WTC11 (cell line): ENCODE measurements at regions not wholly inside any gene's neighbourhood (a gene's known extent, or its start where the extent isn't known, plus 50 kb on each side); places are given as distances from the start of the nearest gene placed in this dataset.

Experiments
- ATAC-seq: fragments of 200-7000 bp; cut with Tn5 transposase; 2 replicates; pipeline ENCODE4 v1.10.0; 2021; ENCODE audit warnings: mild to moderate bottlenecking, moderate library complexity
- CTCF ChIA-PET: fragments of 300-600 bp; sonication (Branson Sonifier 250); formaldehyde crosslinking; loops from one replicate; lab custom pipeline; 2021; ENCODE audit warnings: antibody characterized with exemption; lab: Charles Lee
- POLR2A ChIA-PET: fragments of 350-600 bp; sonication (Branson Sonifier 250); formaldehyde crosslinking; loops from one replicate; lab custom pipeline; 2021; ENCODE audit warnings: antibody characterized with exemption; lab: Charles Lee
- DNase-seq: peaks from one replicate; pipeline ENCODE4 v3.0.0; 2021; ENCODE audit warnings: low spot score
- H3K27ac Mint-ChIP-seq: 2 replicates; pipeline ENCODE4 v1.8.0; 2021; ENCODE audit warnings: mixed read lengths
- H3K27me3 Mint-ChIP-seq: 2 replicates; pipeline ENCODE4 v1.8.0; 2021; ENCODE audit warnings: low read depth, mild to moderate bottlenecking, moderate library complexity, mixed read lengths
- H3K36me3 Mint-ChIP-seq: 2 replicates; pipeline ENCODE4 v1.8.0; 2021; ENCODE audit warnings: mixed read lengths
- H3K4me1 Mint-ChIP-seq: 2 replicates; pipeline ENCODE4 v1.8.0; 2022; ENCODE audit warnings: mixed read lengths
- H3K4me3 Mint-ChIP-seq: 2 replicates; pipeline ENCODE4 v1.8.0; 2021; ENCODE audit warnings: mild to moderate bottlenecking, moderate library complexity, mixed read lengths
- H3K9me3 Mint-ChIP-seq: 2 replicates; pipeline ENCODE4 v1.8.0; 2021; ENCODE audit warnings: mixed read lengths
- CBFB ChIP-seq: sonication (generic); formaldehyde crosslinking; IDR thresholded peaks from 2 replicates; pipeline ENCODE4 v1.8.1; 2022; ENCODE audit warnings: mild to moderate bottlenecking, low read depth, missing genetic modification reagents
- ERG ChIP-seq: fragments of 250-450 bp; sonication (Bioruptor Pico); IDR thresholded peaks from 2 replicates; pipeline ENCODE4 v1.8.0; 2021; ENCODE audit warnings: mild to moderate bottlenecking
- FOXK1 ChIP-seq: sonication (generic); formaldehyde crosslinking; IDR thresholded peaks from 2 replicates; pipeline ENCODE4 v1.8.0; 2022; ENCODE audit warnings: mild to moderate bottlenecking, moderate library complexity, missing genetic modification reagents
- GTF2I ChIP-seq: fragments of 250-450 bp; sonication (Bioruptor Pico); conservative IDR thresholded peaks from 2 replicates; pipeline ENCODE4 v1.4.0; 2021; ENCODE audit warnings: mild to moderate bottlenecking
- NR2C2 ChIP-seq: sonication (generic); formaldehyde crosslinking; IDR thresholded peaks from 2 replicates; pipeline ENCODE4 v1.8.0; 2022; ENCODE audit warnings: mild to moderate bottlenecking, missing genetic modification reagents
- PRRX2 ChIP-seq: fragments of 250-450 bp; sonication (Bioruptor Pico); IDR thresholded peaks from 2 replicates; pipeline ENCODE4 v1.8.0; 2021; ENCODE audit warnings: mild to moderate bottlenecking
- RORB ChIP-seq: fragments of 250-450 bp; sonication (Bioruptor Pico); IDR thresholded peaks from 2 replicates; pipeline ENCODE4 v1.9.0; 2021; ENCODE audit warnings: mild to moderate bottlenecking
- SOX15 ChIP-seq: fragments of 250-450 bp; sonication (Bioruptor Pico); IDR thresholded peaks from 2 replicates; pipeline ENCODE4 v1.9.0; 2021; ENCODE audit warnings: mild to moderate bottlenecking
- SP1 ChIP-seq: sonication (generic); formaldehyde crosslinking; conservative IDR thresholded peaks from 2 replicates; pipeline ENCODE4 v1.8.1; 2022; ENCODE audit warnings: missing genetic modification reagents
- ZBTB21 ChIP-seq: sonication (generic); formaldehyde crosslinking; IDR thresholded peaks from 2 replicates; pipeline ENCODE4 v1.8.1; 2023; ENCODE audit warnings: mild to moderate bottlenecking, missing genetic modification reagents, borderline replicate concordance
- ZMAT4 ChIP-seq: fragments of 250-450 bp; sonication (Bioruptor Pico); IDR thresholded peaks from 2 replicates; pipeline ENCODE4 v1.9.0; 2021; ENCODE audit warnings: mild to moderate bottlenecking
- ZNF121 ChIP-seq: sonication (generic); formaldehyde crosslinking; IDR thresholded peaks from 2 replicates; pipeline ENCODE4 v1.8.0; 2023; ENCODE audit warnings: missing genetic modification reagents
- TF ChIP-seq, protein P1 (sequence below): sonication (generic); formaldehyde crosslinking; IDR thresholded peaks from 2 replicates; pipeline ENCODE4 v1.8.0; 2023; ENCODE audit warnings: mild to moderate bottlenecking, missing genetic modification reagents
- TF ChIP-seq, protein P2 (sequence below): sonication (generic); formaldehyde crosslinking; IDR thresholded peaks from 2 replicates; pipeline ENCODE4 v1.8.1; 2022; ENCODE audit warnings: low read depth, mild to moderate bottlenecking, moderate library complexity, missing genetic modification reagents, borderline replicate concordance
- TF ChIP-seq, protein P3 (sequence below): fragments of 250-450 bp; sonication (Bioruptor Pico); IDR thresholded peaks from 2 replicates; pipeline ENCODE4 v1.9.0; 2021; ENCODE audit warnings: moderate library complexity, mild to moderate bottlenecking, inconsistent platforms, borderline replicate concordance
- TF ChIP-seq, protein P4 (sequence below): sonication (generic); formaldehyde crosslinking; IDR thresholded peaks from 2 replicates; pipeline ENCODE4 v1.8.1; 2022; ENCODE audit warnings: mild to moderate bottlenecking, moderate library complexity, missing genetic modification reagents

- ChIA-PET CTCF (no interaction called here), POLR2A (no interaction called here)
- no peak for DNase-seq
- no peaks in the 10 kb centered on the region for H3K27me3 Mint-ChIP-seq
- H3K36me3 Mint-ChIP-seq, result no peaks in the 10 kb centered on the region
- no peak overlapping the region for H3K27ac Mint-ChIP-seq
- H3K9me3 Mint-ChIP-seq, result peaks cover 8% of the 10 kb centered on the region
- H3K4me1 Mint-ChIP-seq, result 0 out of 2 replicates have a peak, but pooled peaks cover 3% of the 10 kb centered on the region
- ATAC-seq, result no peak
- TF ChIP-seq, protein P1, sequence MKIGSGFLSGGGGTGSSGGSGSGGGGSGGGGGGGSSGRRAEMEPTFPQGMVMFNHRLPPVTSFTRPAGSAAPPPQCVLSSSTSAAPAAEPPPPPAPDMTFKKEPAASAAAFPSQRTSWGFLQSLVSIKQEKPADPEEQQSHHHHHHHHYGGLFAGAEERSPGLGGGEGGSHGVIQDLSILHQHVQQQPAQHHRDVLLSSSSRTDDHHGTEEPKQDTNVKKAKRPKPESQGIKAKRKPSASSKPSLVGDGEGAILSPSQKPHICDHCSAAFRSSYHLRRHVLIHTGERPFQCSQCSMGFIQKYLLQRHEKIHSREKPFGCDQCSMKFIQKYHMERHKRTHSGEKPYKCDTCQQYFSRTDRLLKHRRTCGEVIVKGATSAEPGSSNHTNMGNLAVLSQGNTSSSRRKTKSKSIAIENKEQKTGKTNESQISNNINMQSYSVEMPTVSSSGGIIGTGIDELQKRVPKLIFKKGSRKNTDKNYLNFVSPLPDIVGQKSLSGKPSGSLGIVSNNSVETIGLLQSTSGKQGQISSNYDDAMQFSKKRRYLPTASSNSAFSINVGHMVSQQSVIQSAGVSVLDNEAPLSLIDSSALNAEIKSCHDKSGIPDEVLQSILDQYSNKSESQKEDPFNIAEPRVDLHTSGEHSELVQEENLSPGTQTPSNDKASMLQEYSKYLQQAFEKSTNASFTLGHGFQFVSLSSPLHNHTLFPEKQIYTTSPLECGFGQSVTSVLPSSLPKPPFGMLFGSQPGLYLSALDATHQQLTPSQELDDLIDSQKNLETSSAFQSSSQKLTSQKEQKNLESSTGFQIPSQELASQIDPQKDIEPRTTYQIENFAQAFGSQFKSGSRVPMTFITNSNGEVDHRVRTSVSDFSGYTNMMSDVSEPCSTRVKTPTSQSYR (CRISPR knock-in tag), result no peak
- TF ChIP-seq ZNF121 (CRISPR knock-in tag), result no peak
- no peak overlapping the region for H3K4me3 Mint-ChIP-seq
Observed at GRCh38 chr1:8086055-8086454, 59.9 kb upstream of the ERRFI1 start.

DNA sequence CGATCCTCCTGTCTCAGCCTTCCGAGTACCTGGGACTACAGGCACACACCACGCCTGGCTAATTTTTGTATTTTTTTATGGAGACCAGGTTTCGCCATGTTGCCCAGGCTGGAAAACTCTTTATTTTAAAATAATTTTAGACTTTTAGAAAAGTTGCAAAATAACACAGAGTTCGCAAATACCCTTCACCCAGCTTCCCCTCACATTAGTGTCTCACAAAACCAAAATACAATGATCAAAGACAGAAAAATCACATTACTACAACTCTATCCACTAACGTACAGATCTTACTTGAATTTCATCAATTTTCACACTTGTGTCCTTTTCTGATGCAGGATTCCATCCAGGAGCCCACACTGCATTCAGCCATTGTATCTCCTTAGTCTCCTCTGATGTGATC lies 58.8 kb upstream of the ERRFI1 start:
- ATAC-seq (no peak), DNase-seq (no peak)
- Mint-ChIP-seq H3K4me1 (0 out of 2 replicates have a peak, but pooled peaks cover 3% of the 10 kb centered on the region), H3K27ac (no peak overlapping the region), H3K9me3 (peaks cover 8% of the 10 kb centered on the region), H3K36me3 (no peaks in the 10 kb centered on the region), H3K27me3 (no peaks in the 10 kb centered on the region), H3K4me3 (no peak overlapping the region)
- TF ChIP-seq SP1 (CRISPR knock-in tag), result no peak
- TF ChIP-seq, protein P2, sequence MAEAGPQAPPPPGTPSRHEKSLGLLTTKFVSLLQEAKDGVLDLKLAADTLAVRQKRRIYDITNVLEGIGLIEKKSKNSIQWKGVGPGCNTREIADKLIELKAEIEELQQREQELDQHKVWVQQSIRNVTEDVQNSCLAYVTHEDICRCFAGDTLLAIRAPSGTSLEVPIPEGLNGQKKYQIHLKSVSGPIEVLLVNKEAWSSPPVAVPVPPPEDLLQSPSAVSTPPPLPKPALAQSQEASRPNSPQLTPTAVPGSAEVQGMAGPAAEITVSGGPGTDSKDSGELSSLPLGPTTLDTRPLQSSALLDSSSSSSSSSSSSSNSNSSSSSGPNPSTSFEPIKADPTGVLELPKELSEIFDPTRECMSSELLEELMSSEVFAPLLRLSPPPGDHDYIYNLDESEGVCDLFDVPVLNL (CRISPR knock-in tag), result no peak
- no peak for TF ChIP-seq ERG
- no peak for TF ChIP-seq RORB (CRISPR knock-in tag)
- TF ChIP-seq PRRX2 (CRISPR knock-in tag), result no peak
- no peak for TF ChIP-seq FOXK1 (CRISPR knock-in tag)
- TF ChIP-seq GTF2I (CRISPR knock-in tag), result no peak
- TF ChIP-seq, protein P3, sequence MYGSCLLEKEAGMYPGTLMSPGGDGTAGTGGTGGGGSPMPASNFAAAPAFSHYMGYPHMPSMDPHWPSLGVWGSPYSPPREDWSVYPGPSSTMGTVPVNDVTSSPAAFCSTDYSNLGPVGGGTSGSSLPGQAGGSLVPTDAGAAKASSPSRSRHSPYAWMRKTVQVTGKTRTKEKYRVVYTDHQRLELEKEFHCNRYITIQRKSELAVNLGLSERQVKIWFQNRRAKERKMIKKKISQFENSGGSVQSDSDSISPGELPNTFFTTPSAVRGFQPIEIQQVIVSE (CRISPR knock-in tag), result no peak
- no peak for TF ChIP-seq NR2C2 (CRISPR knock-in tag)
- no peak for TF ChIP-seq ZNF121 (CRISPR knock-in tag)
- no peak for TF ChIP-seq SOX15
- no peak for TF ChIP-seq ZMAT4 (CRISPR knock-in tag)
- TF ChIP-seq CBFB (CRISPR knock-in tag), result no peak
- TF ChIP-seq, protein P4, sequence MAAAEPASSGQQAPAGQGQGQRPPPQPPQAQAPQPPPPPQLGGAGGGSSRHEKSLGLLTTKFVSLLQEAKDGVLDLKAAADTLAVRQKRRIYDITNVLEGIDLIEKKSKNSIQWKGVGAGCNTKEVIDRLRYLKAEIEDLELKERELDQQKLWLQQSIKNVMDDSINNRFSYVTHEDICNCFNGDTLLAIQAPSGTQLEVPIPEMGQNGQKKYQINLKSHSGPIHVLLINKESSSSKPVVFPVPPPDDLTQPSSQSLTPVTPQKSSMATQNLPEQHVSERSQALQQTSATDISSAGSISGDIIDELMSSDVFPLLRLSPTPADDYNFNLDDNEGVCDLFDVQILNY, result no peak
- no peak for TF ChIP-seq ZBTB21 (CRISPR knock-in tag)
- POLR2A ChIA-PET, result no interaction called here
- CTCF ChIA-PET, result no interaction called here
